ENCODE measurements at regions not wholly inside any gene's neighbourhood (a gene's known extent, or its start where the extent isn't known, plus 50 kb on each side); places are given as distances from the start of the nearest gene placed in this dataset.

DNA sequence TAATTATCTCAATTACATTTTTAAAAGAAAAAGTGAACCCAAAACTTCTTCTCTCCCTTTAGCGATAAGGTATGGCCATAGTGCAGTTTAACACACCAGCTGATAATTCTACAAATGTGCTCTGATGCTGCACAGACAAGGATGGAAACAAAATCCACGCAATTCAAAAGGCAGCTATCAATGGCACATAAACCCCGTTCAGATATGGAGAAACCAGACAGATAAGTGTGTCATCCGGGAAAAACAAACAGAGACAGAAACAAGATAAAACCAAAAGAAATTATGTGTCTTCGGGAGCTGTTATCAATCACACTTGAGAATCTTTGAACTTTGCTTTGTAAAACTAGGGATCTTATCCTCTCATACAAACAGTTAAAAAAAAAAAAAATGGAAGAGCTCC lies 73.6 kb downstream of the SIPA1L2 start:
- no peak for DNase-seq (ENCODE audit: insufficient read length, low spot score)
- no peak for FAIRE-seq

DNA sequence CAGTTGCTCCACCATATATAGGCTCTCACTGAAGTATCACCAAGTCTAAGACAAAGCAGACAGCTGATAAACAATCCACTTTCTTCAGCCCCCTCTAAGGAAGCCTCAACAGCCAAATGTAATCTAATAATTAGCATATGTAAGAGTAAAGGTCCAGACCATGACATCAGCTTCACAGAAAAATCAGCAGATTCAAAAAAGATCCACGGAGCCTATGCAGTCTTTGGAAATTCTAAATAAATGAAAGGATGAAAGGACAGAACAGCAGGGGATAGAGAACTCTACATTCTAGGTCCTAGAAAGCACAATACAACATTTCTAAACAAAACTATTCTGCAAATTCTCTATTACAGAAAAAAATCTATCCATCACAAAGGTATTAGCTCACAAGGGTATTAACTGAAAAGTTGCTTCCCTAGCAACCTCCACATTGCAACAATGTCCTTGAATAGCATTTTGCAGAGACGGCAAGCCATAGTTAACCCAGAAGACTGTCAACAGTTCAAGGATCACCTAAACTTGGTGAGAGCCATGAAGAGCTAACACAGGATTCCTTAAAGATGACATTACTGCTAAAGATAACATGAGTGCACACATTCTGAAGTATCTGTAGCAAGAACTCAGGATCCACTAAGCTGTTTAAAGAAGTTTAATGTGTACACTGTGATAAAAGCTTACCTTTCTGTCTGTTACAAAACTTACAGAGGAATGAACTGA lies 74.3 kb downstream of the SIPA1L2 start:
- no peak for DNase-seq (ENCODE audit: insufficient read length, low spot score)
- no peak for FAIRE-seq

DNA sequence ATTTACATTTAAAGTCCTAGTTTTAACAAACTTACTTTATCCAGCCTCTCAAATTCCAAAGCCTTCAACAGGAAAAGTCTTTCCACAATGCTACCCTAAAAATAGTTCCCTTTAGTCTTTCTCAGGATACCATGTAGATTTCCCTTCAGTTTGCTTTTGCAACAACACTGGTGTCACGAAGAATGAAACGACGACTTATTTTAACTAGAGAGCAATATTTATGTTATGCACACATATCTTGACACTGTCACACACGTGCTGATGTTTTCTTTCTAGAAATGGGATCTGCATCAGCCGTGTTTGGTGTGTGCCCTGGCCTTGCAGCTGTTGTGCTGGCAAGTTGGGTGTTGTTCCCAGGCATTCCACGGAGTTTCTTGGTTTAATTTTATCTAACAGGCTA lies 75.5 kb downstream of the SIPA1L2 start:
- FAIRE-seq (no peak), DNase-seq (ENCODE audit: insufficient read length, low spot score) (no peak)

GRCh38 chr1:232553809-232554208 lies 76.1 kb downstream of the SIPA1L2 start:
- FAIRE-seq (no peak), DNase-seq (ENCODE audit: insufficient read length, low spot score) (no peak)

DNA sequence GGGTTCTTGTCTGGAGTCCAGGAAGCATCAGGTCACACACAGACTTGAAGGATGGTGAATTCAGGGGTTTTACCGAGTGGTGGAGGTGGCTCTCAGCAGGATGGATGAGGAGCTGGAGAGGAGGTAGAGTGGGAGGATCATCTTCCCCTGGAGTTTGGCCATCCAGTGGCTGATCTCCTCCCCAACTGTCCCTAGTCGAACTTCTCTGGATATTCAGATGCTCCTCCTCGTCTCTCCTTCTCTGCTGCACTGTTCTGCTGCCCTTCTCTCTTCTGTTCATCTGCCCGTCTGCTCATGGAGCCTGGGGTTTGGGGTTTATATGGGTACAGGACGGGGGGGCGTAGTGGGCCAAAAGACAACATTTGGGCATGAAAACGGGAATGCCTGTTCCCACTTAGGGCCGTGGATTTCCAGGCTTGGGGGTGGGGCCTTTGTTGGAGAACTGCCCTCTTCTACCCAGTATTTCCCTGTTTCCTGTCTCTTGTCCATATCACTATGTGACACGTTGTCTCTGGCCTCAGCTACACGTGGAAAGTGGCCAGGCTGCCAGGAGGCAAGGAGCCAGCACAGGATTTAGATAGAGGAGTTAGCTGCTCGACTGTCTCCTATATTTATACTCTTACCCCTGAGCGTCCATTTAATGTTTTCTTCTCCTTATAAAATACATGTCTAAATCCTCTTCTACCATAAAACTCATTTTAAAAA lies 76.7 kb downstream of the SIPA1L2 start:
- no peak for DNase-seq (ENCODE audit: insufficient read length, low spot score)

DNA sequence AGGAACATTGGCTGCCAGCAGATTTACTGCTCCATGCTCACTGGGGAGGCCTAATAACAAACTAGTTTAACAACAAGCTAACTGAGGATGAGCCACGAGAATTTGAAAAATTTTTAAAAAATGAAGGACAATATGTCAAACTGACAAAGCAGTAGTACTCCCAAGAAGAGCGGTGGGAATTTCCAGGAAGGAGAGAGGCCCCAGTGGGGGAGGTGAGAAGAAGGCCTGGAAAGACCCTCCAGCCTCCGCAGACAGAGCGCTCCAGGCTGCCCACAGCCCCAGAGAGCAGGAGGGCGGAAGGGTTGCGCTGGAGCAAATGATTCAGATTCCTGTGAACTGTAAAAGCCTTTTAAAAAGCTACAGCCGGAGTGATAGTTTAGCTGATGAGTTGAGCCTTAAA lies 78.5 kb downstream of the SIPA1L2 start:
- DNase-seq (ENCODE audit: insufficient read length, low spot score) (no peak), FAIRE-seq (no peak)

More for the DNA sequence above, 76.7 kb downstream of the SIPA1L2 start:
- no peak for FAIRE-seq

DNA sequence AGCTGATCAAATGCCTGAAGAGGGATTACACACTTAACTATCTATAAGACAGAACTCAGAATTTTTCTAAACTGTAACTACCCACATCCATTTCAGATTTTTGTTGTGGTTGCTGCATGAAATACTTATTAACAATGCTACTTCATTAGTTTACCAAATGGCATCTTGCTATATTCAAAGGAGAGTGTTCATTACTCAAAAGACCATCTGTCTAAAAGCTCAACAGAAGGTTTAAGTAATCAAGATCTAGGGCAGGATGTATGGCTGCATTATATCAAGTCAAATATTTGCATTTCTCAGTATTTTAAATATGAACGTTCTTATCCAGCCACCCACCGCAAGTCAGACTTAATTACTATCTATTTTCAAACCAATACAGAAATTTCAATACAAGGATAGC lies 79.9 kb downstream of the SIPA1L2 start:
- DNase-seq (ENCODE audit: insufficient read length, low spot score) (no peak), FAIRE-seq (no peak)

DNA sequence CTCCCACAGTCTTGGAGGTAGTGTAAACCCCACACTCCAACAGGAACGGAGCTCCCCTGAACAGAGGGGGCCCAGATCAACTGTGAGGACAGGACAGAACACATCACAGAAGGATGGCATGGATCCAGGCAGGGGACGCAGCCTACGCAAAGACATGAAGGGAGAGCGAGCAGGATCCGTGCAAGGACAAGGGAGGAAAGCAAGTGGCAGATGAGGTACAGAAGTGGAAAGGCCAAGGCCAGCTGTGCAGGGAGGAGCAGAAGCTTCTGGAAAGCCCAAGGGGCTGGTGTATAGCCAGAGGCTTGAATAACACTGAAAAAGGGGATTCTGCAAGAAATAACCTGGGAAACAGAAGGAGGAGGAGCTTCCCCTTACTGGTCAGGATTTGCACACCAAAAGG lies 81.2 kb downstream of the SIPA1L2 start:
- DNase-seq (ENCODE audit: insufficient read length, low spot score) = no peak

GRCh38 chr1:232547938-232548484 lies 81.9 kb downstream of the SIPA1L2 start:
- FAIRE-seq (no peak), DNase-seq (ENCODE audit: insufficient read length, low spot score) (no peak)

More for the DNA sequence above, 81.2 kb downstream of the SIPA1L2 start:
- FAIRE-seq = no peak

- FAIRE-seq (no peak), DNase-seq (ENCODE audit: insufficient read length, low spot score) (no peak)
These were observed 87.0 kb downstream of the SIPA1L2 start for GRCh38 chr1:232542633-232543593.

DNA sequence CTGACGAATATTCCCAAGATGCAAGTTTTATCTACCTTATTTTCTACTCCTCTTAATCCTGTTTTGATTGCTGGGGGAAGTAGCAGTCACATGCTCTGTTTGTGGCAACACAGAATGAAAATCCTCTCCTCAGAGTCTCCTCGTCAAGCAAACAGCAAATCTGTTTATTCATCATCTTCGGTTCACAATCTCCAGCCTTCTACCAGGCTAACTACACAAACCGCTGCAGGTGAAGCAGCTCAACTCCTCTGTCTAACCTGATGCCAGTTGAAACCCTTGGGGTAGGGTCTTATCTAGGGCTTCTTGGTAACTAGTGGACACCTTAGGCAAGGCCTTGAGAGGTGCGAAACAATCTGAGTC lies 91.0 kb downstream of the SIPA1L2 start:
- FAIRE-seq = no peak

GRCh38 chr1:232538224-232538942 lies 91.5 kb downstream of the SIPA1L2 start:
- DNase-seq (ENCODE audit: insufficient read length, low spot score) = no peak
- FAIRE-seq = no peak

More for the DNA sequence above, 91.0 kb downstream of the SIPA1L2 start:
- DNase-seq (ENCODE audit: insufficient read length, low spot score) = no peak

GRCh38 chr1:232534552-232535517 lies 95.1 kb downstream of the SIPA1L2 start:
- FAIRE-seq (no peak), DNase-seq (ENCODE audit: insufficient read length, low spot score) (no peak)

DNA sequence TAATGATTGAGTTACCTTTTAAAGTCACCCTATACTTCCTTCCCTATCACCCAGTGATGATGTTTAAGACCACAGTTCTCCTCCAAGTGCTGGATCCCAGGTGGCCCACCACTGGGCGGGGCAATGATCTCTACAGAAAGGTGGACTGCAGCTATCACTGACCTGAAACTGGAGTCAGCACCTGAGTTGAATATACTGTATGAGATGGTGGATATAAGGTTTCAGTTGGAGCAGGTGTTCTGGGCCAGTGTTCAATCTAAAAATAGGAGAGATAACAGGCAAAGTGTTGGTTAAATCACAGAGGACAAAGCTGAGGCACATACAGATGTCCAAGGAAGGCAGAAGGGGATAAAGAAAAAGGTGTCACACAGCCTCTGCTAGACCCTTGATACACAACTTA lies 96.6 kb downstream of the SIPA1L2 start:
- no peak for DNase-seq (ENCODE audit: insufficient read length, low spot score)

GRCh38 chr1:232532901-232533300 lies 97.0 kb downstream of the SIPA1L2 start:
- FAIRE-seq = no peak
- DNase-seq (ENCODE audit: insufficient read length, low spot score) = no peak

More for the DNA sequence above, 96.6 kb downstream of the SIPA1L2 start:
- FAIRE-seq = no peak

GRCh38 chr1:232531291-232531690 lies 98.6 kb downstream of the SIPA1L2 start:
- FAIRE-seq (no peak), DNase-seq (ENCODE audit: insufficient read length, low spot score) (no peak)

- DNase-seq (ENCODE audit: insufficient read length, low spot score) (no peak), FAIRE-seq (no peak)
These were observed 100.2 kb downstream of the SIPA1L2 start for GRCh38 chr1:232529747-232530146.

DNA sequence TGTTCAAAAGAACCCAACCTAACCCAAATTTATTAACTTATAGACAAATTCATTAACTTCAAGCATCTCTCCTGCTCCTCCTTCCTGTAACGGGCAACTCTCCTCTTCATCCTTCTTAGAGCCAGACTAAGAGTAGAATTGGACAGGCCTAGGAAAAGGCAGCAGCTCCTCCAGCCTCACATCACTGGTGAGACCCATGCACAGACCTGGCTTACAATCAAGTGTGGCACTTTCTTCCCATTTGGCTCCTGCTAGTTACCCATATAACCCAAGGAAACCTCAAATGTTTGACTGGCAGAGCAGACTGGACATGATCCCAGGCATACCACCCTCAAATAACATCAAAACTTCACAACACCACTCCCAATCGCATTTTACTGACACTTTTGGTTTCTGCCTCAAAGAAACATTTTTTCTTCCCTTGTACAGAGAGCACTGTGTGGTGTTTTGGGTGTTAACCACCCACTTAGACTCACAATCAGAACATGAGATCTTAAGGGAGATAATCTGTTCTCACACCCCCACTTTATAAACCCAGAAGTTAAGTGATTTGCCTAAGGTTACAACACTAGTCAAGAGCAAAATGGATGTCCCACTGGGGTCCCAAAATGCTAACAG lies 101.4 kb downstream of the SIPA1L2 start:
- FAIRE-seq = no peak
- DNase-seq (ENCODE audit: insufficient read length, low spot score) = no peak

DNA sequence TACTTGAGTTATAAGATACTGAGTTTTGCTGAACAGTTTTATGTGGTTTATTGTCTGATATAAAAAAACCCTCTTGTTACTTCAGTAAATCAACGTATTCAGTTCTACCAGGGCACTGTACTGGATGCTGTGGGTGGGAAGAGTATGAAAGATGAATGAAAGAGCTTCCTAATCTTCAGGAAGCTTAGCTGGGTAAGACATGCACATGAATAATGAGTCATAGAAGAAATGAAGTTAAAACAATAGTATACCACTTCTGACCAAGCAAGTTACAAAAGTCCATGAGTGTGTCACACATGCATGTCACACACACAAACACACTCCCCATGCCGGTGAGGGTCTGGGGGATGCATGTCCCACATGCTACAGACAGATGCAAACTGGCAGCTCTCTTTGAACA lies 105.9 kb downstream of the SIPA1L2 start:
- DNase-seq (ENCODE audit: insufficient read length, low spot score) = no peak
- no peak for FAIRE-seq
